DOHH2 (cell line): ENCODE measurements at regions not wholly inside any gene's neighbourhood (a gene's known extent, or its start where the extent isn't known, plus 50 kb on each side); places are given as distances from the start of the nearest gene placed in this dataset.
"Not testable (repeated sequence)": the region's sequence is repeated elsewhere in the genome, so short reads cannot be mapped to it uniquely, and the experiment has no call there.

ENCODE experiments used
- H3F3A ChIP-seq: fragments of 200-600 bp; sonication (generic), shearing (Covaris generic); 2 replicates; pipeline ENCODE4 v1.6.0; 2016; ENCODE audit warnings: antibody characterized with exemption, mild to moderate bottlenecking; ENCODE audit not compliant: control insufficient read depth, insufficient read depth
- H3K27ac ChIP-seq: fragments of 200-600 bp; sonication (generic); 2 replicates; pipeline ENCODE4 v1.5.1; 2014; ENCODE audit warnings: low read depth, mild to moderate bottlenecking, low read length, moderate library complexity
- H3K27me3 ChIP-seq: fragments of 200-600 bp; sonication (generic); 2 replicates; pipeline ENCODE4 v1.6.1; 2014; ENCODE audit warnings: mild to moderate bottlenecking, low read length, mixed read lengths; ENCODE audit not compliant: control insufficient read depth
- H3K36me3 ChIP-seq: fragments of 200-600 bp; sonication (generic); 2 replicates; pipeline ENCODE4 v1.6.1; 2014; ENCODE audit warnings: mild to moderate bottlenecking, low read length, moderate library complexity, mixed read lengths; ENCODE audit not compliant: control insufficient read depth
- H3K4me1 ChIP-seq: fragments of 200-600 bp; sonication (generic); 2 replicates; pipeline ENCODE4 v1.6.1; 2014; ENCODE audit warnings: mild to moderate bottlenecking, low read length, mixed read lengths; ENCODE audit not compliant: control insufficient read depth
- H3K4me2 ChIP-seq: fragments of 200-600 bp; sonication (generic); 2 replicates; pipeline ENCODE4 v1.6.0; 2014; ENCODE audit warnings: mild to moderate bottlenecking, low read length, moderate library complexity
- H3K4me3 ChIP-seq: fragments of 200-600 bp; sonication (generic); 2 replicates; pipeline ENCODE4 v1.5.1; 2014; ENCODE audit warnings: mild to moderate bottlenecking, low read length, mixed read lengths
- H3K79me2 ChIP-seq: fragments of 200-600 bp; sonication (generic); 2 replicates; pipeline ENCODE4 v1.6.1; 2014; ENCODE audit warnings: mild to moderate bottlenecking, low read length, mixed read lengths; ENCODE audit not compliant: control insufficient read depth
- H3K9me2 ChIP-seq: fragments of 200-600 bp; sonication (generic); replicated peaks from 2 replicates; pipeline ENCODE4 v1.6.1; 2014; ENCODE audit warnings: mild to moderate bottlenecking, low read length, mixed read lengths; ENCODE audit not compliant: control insufficient read depth
- H3K9me3 ChIP-seq: fragments of 200-600 bp; sonication (generic); 2 replicates; pipeline ENCODE4 v1.6.1; 2014; ENCODE audit warnings: antibody characterized with exemption, low read length, mixed read lengths; ENCODE audit not compliant: control insufficient read depth, insufficient read depth
- H4K20me1 ChIP-seq: fragments of 200-600 bp; sonication (generic); 2 replicates; pipeline ENCODE4 v1.6.0; 2014; ENCODE audit warnings: low read depth, mild to moderate bottlenecking, antibody characterized with exemption, low read length, moderate library complexity; ENCODE audit not compliant: control insufficient read depth, insufficient read depth
- CTCF ChIP-seq: fragments of 200-600 bp; sonication (generic); IDR thresholded peaks from one replicate; pipeline ENCODE4 v1.5.1; 2014; ENCODE audit warnings: antibody characterized with exemption, mild to moderate bottlenecking, low read depth, low read length; ENCODE audit not compliant: poor library complexity, severe bottlenecking
- EZH2phosphoT487 ChIP-seq: fragments of 200-600 bp; sonication (generic); IDR thresholded peaks from 2 replicates; pipeline ENCODE4 v1.6.1; 2017; ENCODE audit warnings: borderline replicate concordance, mild to moderate bottlenecking, antibody characterized with exemption, low read length, moderate library complexity, mixed read lengths

DNA sequence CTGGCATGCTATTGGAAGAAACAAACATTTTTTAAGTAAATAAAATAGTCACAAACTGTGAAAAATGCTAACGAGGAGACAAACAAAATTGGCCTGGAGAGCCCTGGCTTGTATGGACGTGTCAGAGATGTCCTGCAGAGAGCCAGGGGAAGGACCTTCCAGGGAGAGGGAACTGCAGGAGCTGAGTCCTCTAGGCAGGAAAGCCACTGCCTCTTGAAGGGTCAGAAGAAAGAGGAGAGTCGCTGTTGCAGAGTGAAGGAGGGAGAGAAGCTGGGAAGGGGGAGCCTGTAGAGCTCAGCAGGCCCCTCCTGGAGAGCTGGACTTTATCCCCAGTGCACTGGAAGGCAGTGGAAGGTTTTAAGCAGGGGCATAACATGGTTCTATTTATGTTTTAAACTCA lies 80.3 kb upstream of the PWP1 start:
- Histone ChIP-seq H3K9me2 (no peaks in the 10 kb centered on the region), H3K4me2 (no peak overlapping the region), H3K79me2 (no peaks in the 10 kb centered on the region), H3K36me3 (no peaks in the 10 kb centered on the region), H4K20me1 (no peaks in the 10 kb centered on the region), H3K9me3 (no peaks in the 10 kb centered on the region), H3K4me3 (no peak overlapping the region), H3K27ac (no peak overlapping the region), H3F3A (no peaks in the 10 kb centered on the region), H3K4me1 (no peaks in the 10 kb centered on the region), H3K27me3 (no peaks in the 10 kb centered on the region)
- no peak for TF ChIP-seq CTCF
- TF ChIP-seq EZH2phosphoT487, result no peak

DNA sequence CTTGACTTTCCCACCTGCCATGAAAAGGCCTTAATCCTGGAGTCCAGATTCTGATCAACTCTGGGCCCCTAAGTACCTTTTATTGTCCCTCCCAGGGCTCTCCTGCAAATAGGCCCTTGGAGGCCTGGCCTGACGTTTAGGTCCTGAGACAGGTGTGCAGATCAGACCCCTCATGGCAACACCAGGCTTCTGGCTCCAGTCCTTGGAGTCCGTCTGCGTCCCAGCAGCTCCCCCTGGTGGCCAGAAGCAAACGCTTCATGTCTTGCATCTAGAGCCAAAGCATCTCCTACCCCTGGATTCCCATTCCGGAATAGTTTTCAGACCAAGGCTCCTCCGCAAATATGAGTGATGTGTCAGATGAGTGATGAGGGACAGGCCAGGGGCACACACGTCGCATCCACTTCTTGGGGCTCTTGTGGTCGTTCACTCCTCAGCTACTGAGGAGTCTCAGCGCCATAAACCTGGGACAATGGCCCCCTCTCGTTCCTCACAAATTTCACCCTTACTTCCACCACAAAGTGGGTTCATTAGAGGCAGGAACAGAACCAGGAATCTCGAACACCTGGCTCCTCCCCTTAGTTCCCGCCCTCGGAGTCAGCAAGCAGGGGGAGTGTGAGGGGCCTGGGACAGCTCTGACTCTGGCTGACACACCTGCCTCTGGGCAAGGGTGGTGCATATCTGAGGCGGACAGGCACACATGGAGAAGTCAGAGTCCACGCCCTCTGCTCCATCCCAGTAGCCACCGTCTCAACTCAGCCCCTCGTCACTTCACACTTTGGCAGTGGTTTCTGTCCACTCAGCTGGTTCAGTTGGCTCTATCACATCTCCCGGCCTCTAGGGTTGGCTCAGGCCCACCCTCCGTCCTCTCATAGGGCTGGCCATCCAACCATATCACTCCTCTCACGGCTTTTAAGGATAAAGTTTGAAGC lies 77.9 kb upstream of the PWP1 start:
- Histone ChIP-seq H3K79me2 (no peaks in the 10 kb centered on the region), H3K9me3 (no peaks in the 10 kb centered on the region), H4K20me1 (no peaks in the 10 kb centered on the region), H3K4me2 (no peak overlapping the region), H3F3A (no peaks in the 10 kb centered on the region), H3K36me3 (no peaks in the 10 kb centered on the region), H3K9me2 (no peaks in the 10 kb centered on the region), H3K27me3 (no peaks in the 10 kb centered on the region), H3K27ac (no peak overlapping the region), H3K4me1 (no peaks in the 10 kb centered on the region), H3K4me3 (no peak overlapping the region)
- TF ChIP-seq EZH2phosphoT487, result no peak
- peak; percentile 92 for TF ChIP-seq CTCF

DNA sequence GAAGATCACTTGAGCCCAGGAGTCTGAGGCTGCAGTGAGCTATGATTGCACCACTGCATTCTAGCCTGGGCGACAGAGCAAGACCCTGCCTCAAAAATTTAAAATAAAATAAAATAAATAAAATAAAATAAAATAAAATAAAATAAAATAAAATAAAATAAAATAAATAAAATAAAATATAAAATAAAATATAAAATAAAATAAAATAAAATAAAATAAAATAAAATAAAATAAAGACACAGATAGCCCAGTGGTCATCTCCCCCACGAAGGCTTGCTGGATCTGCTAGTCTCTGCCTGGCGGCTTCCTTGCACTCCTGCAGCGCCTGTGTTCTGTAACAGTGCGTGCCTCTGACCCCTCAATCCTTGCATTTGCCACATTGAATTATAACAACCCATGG lies 76.8 kb upstream of the PWP1 start:
- not testable (repeated sequence) for H3K27ac ChIP-seq, H3F3A ChIP-seq, H3K4me2 ChIP-seq, H4K20me1 ChIP-seq, H3K4me1 ChIP-seq, H3K36me3 ChIP-seq, H3K9me3 ChIP-seq, H3K9me2 ChIP-seq, H3K27me3 ChIP-seq, H3K4me3 ChIP-seq, H3K79me2 ChIP-seq

DNA sequence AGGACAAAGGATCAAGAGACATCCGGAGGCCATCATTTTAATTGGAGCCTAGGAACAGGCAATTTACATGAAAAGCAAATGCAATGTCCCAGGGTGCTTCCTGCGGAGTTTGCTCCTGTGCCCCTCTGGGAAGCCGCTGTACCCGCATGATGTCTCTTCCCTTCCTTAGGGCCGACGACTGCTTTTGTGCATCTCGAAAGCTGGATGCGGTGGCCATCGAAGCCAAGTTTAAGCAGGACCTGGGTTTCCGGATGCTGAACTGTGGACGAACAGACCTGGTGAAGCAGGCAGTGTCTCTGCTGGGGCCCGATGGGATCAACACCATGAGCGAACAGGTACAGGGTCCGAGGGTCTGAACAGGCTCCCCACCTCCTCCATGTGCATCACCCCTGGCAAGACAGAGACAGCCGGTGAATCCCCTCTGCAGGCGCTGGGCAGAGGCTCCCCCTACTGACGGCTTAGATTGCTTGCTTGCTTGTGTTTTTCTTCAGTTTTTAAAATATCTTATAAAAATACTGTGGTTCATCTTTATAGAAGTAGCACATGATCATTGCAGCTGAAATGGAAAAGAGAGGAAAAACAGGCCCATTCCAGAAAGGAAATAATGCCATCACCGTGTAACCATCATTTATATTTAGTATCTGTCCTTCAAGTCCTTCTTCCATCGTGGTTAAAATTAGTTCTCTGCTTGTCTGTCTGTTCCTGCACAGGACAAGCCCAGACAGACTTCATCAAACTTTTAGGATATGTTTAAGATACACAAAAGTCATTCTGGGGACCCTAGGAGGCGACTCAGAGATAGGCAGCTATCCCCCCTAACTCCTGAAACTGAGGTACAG lies 75.4 kb upstream of the PWP1 start:
- no peaks in the 10 kb centered on the region for H3F3A ChIP-seq
- H3K79me2 ChIP-seq, result no peaks in the 10 kb centered on the region
- H3K4me3 ChIP-seq, result no peak overlapping the region
- H3K27me3 ChIP-seq, result no peaks in the 10 kb centered on the region
- TF ChIP-seq CTCF (peak; percentile 74), EZH2phosphoT487 (no peak)
- no peaks in the 10 kb centered on the region for H4K20me1 ChIP-seq
- no peaks in the 10 kb centered on the region for H3K9me3 ChIP-seq
- no peaks in the 10 kb centered on the region for H3K4me1 ChIP-seq
- no peak overlapping the region for H3K4me2 ChIP-seq
- H3K36me3 ChIP-seq, result no peaks in the 10 kb centered on the region
- H3K27ac ChIP-seq, result no peak overlapping the region
- no peaks in the 10 kb centered on the region for H3K9me2 ChIP-seq
